ENCODE measurements at regions not wholly inside any gene's neighbourhood (a gene's known extent, or its start where the extent isn't known, plus 50 kb on each side); places are given as distances from the start of the nearest gene placed in this dataset.

DNA sequence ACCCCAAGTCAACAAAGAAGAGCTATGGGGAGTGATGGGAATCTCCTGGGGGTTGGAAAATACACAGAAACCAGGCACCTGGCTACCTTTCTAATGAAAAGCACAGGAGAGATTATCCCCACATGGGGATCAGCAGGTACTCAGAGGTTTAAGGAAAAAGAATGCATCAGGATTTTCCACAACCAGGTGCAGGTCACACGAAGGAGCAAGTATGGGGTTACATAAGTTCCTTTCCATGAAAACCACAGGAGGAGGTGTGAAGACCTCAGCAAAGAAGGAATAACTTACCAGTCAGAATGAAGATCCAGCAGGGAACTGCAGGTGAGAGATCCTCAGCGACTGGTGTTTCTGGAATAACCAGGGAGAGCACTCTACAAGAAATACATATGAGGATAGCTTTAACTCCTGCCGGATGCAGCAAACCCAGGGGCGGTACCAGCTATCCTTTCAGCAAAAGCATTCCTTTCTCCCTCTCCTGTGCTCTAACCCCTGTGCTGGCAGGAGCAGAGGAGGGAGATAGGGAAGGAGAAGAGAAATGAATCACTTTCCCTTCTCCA is 116.7 kb upstream of the TMEM106B start:
- Histone ChIP-seq H3K4me1 (replicated peaks) (no peaks in the 10 kb centered on the region), H3K27ac (no peak overlapping the region), H3K9me3 (no peaks in the 10 kb centered on the region), H3K4me3 (no peak overlapping the region), H3K36me3 (no peaks in the 10 kb centered on the region), H3K27me3 (replicated peaks; ENCODE audit: insufficient read depth) (no peaks in the 10 kb centered on the region)
- TF ChIP-seq POLR2AphosphoS5 (IDR thresholded peaks at IDR 0.05), result no peak
- TF ChIP-seq POLR2A (IDR thresholded peaks at IDR 0.05), result no peak
- TF ChIP-seq, protein P1, sequence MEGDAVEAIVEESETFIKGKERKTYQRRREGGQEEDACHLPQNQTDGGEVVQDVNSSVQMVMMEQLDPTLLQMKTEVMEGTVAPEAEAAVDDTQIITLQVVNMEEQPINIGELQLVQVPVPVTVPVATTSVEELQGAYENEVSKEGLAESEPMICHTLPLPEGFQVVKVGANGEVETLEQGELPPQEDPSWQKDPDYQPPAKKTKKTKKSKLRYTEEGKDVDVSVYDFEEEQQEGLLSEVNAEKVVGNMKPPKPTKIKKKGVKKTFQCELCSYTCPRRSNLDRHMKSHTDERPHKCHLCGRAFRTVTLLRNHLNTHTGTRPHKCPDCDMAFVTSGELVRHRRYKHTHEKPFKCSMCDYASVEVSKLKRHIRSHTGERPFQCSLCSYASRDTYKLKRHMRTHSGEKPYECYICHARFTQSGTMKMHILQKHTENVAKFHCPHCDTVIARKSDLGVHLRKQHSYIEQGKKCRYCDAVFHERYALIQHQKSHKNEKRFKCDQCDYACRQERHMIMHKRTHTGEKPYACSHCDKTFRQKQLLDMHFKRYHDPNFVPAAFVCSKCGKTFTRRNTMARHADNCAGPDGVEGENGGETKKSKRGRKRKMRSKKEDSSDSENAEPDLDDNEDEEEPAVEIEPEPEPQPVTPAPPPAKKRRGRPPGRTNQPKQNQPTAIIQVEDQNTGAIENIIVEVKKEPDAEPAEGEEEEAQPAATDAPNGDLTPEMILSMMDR (IDR thresholded peaks at IDR 0.05), result no peak
- WGBS, result 49% methylated on average over 4 of the region's 4 CpGs
- intact Hi-C loops (cut with DNase I), result no loop called here
- no peak for DNase-seq (ENCODE audit: low spot score)

DNA sequence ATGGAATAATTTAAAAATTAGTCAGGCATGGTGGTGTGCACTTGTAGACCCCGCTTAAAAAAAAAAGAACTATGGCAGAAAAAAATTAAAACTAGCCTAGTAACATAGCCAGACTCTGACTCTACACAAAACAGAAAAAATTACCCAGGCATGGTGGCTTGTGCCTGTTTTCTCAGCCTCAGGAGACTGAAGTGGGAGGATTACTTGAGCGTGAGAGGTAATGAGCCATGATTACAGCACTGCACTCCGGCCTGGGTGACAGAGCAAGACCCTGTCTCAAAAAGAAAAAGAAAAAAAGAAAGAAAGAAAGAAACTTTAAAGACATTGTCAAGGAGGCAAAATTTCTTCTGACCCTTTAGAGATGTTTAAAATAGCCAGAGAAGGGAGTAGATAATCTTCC is 109.0 kb upstream of the TMEM106B start:
- no peaks in the 10 kb centered on the region for H3K36me3 ChIP-seq
- WGBS, result 75% methylated on average over 3 of the region's 3 CpGs
- no peaks in the 10 kb centered on the region for H3K27me3 ChIP-seq (replicated peaks; ENCODE audit: insufficient read depth)
- no peak overlapping the region for H3K4me3 ChIP-seq
- H3K27ac ChIP-seq, result no peak overlapping the region
- TF ChIP-seq POLR2AphosphoS5 (IDR thresholded peaks at IDR 0.05) (no peak), POLR2A (IDR thresholded peaks at IDR 0.05) (no peak)
- TF ChIP-seq, protein P1 (IDR thresholded peaks at IDR 0.05), result no peak
- no peak for DNase-seq (ENCODE audit: low spot score)
- no peaks in the 10 kb centered on the region for H3K9me3 ChIP-seq
- intact Hi-C loops (cut with DNase I), result no loop called here
- H3K4me1 ChIP-seq (replicated peaks), result no peaks in the 10 kb centered on the region

DNA sequence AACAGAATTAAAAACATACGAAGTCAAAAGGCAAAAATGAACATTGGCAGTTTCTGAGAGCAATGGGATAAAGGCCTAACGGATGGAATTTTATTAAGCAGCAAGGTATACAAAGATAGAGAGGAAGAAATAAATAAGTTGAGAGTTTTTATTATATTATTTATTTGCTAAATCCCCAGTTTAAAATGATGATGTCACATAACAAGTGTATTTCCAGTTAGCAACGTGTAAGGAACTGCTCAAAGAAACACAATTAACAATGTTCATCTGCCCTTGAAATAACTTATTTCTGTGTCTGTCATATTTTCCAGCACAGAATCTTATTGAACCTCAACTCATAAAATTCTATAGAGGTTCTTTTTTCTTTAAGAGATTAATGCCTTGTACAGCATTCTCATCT is 108.6 kb upstream of the TMEM106B start:
- Histone ChIP-seq H3K36me3 (no peaks in the 10 kb centered on the region), H3K4me1 (replicated peaks) (no peaks in the 10 kb centered on the region), H3K4me3 (no peak overlapping the region), H3K9me3 (no peaks in the 10 kb centered on the region), H3K27me3 (replicated peaks; ENCODE audit: insufficient read depth) (no peaks in the 10 kb centered on the region), H3K27ac (no peak overlapping the region)
- intact Hi-C loops (cut with DNase I), result no loop called here
- 74% methylated on average over 3 of the region's 3 CpGs for WGBS
- no peak for DNase-seq (ENCODE audit: low spot score)
- TF ChIP-seq, protein P1 (IDR thresholded peaks at IDR 0.05), result no peak
- no peak for TF ChIP-seq POLR2AphosphoS5 (IDR thresholded peaks at IDR 0.05)
- no peak for TF ChIP-seq POLR2A (IDR thresholded peaks at IDR 0.05)

DNA sequence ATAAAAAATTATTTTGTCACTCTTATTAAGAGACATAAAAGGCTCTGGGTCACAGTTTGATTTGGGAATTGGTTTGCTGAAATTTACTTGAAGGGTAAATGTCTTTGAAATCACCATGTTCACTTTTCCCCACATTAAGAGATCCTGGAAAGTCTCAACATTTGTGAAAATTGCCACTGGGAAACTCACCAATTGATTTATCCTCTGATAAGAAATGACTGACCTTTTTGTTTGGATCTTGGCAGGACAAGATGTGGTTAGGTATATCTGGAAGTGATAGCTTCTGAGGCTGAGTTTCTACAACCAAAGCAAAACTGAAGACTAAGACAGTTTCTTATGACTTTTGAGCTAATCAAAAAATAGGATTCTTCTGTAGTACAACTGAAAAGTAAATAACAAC is 107.1 kb upstream of the TMEM106B start:
- Histone ChIP-seq H3K27ac (no peak overlapping the region), H3K27me3 (replicated peaks; ENCODE audit: insufficient read depth) (no peaks in the 10 kb centered on the region), H3K4me1 (replicated peaks) (no peaks in the 10 kb centered on the region), H3K36me3 (no peaks in the 10 kb centered on the region), H3K4me3 (no peak overlapping the region), H3K9me3 (no peaks in the 10 kb centered on the region)
- TF ChIP-seq POLR2AphosphoS5 (IDR thresholded peaks at IDR 0.05) (no peak), POLR2A (IDR thresholded peaks at IDR 0.05) (no peak)
- TF ChIP-seq, protein P1 (IDR thresholded peaks at IDR 0.05), result no peak
- no peak for DNase-seq (ENCODE audit: low spot score)
- intact Hi-C loops (cut with DNase I), result no loop called here

DNA sequence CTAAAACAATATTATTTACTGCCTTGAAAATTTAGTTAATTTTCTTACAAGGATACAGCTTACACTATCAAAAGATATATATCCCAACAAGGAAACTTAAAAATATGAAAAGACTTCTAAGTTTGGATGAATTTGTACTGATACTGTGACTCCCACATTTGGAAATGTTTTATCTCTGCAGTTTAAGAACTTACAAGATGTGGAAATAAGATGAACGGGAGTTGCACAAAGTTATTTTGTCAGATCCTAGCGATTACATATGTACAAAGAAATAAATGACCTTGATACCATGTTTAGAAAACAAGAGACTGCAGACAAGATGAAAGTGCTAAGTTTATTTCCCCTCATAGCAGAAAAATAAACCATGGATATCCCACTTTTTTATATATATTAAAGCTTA is 103.7 kb upstream of the TMEM106B start:
- Histone ChIP-seq H3K27me3 (replicated peaks; ENCODE audit: insufficient read depth) (no peaks in the 10 kb centered on the region), H3K4me3 (no peak overlapping the region), H3K27ac (peak overlapping the region in 1 of 2 donors; percentile 24), H3K9me3 (no peaks in the 10 kb centered on the region), H3K36me3 (no peaks in the 10 kb centered on the region), H3K4me1 (replicated peaks) (no peaks in the 10 kb centered on the region)
- TF ChIP-seq POLR2A (IDR thresholded peaks at IDR 0.05) (no peak), POLR2AphosphoS5 (IDR thresholded peaks at IDR 0.05) (no peak)
- TF ChIP-seq, protein P1 (IDR thresholded peaks at IDR 0.05), result no peak
- WGBS, result 14% methylated on average over 2 of the region's 2 CpGs
- DNase-seq (ENCODE audit: low spot score), result no peak
- intact Hi-C loops (cut with DNase I), result no loop called here
